NCI-H2227 (cell line): ENCODE measurements at regions not wholly inside any gene's neighbourhood (a gene's known extent, or its start where the extent isn't known, plus 50 kb on each side); places are given as distances from the start of the nearest gene placed in this dataset.
A peak's percentile ranks its signal among the peaks of the same experiment; 100 is the strongest.

Source experiments
- DNase-seq: peaks from one replicate; lab custom pipeline; 2025; ENCODE audit not compliant: unreplicated experiment; lab: John Stamatoyannopoulos, UW

DNA sequence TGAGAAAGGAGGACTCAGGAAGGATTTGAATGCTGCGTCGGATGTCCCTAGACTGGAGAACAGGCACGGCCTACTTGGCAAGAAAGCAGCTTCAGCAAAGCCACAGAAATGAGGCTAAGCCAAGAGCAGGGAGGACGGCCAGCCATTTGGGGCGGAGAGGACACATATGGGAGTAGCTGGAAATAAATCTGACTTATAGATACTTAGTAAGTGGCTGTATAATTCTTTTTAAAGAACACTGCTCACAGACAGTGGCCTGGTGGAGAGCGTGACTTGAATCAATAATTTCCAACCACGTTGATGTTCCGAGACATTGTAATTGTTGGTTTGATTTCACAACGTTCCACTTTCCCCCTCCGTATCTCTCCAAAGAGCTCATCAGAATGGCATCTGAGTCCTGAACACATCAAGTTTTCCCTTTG is 67.7 kb upstream of the JCAD start:
- DNase-seq: no peak

GRCh38 chr10:30125496-30125895 is 66.1 kb upstream of the JCAD start:
- DNase-seq: no peak

DNA sequence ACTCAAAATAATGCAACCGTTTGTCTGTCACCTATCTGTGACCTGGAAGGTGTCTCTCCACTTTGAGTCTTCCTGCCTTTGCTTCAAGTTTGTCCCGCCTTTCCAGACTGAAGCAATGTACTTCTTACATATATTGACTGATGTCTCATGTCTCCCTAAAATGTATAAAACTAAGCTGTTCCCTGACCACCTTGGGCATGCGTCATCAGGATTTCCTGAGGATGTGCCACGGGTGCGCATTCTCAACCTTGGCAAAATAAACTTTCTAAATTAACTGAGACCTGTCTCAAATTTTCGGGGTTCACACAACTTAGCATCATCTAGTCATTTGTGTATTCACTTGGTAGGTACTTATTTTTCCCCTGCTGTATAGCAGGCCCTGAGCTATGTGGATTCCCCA is 65.3 kb upstream of the JCAD start:
- no peak for DNase-seq

GRCh38 chr10:30121401-30121800 is 62.0 kb upstream of the JCAD start:
- DNase-seq: no peak

GRCh38 chr10:30118590-30118989 is 59.2 kb upstream of the JCAD start:
- DNase-seq: no peak

DNA sequence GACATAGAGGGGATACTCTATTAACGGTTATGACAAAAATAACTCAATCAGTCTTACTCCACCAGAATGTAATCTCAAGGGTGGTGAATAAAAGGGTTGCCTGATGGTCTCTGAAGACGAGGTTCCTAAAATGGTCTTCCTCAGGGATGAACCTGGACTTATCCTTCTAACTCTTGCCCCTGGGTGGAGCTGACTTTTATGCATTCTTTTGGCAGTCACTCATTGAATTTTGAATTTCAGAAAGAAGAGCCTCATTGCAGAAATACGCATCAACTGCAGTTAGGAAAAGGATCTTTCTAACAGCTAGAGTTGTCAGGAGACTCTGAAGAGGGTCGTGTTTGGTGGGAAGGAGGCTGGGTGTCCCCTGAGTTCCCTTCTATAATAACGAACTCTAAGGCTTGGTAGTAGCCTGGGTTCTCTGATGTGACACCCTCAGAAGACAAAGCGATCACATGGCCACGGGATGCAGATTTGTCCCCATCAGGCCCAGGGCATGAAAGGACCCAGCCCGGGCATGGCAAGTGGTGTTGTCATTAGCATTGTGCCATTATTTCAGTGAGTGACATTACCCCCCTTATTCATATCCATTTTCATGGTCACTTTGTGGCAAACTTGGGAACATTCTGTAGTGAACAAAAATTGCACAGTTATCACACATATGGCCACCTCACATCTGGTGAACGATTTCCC is 58.6 kb upstream of the JCAD start:
- DNase-seq: no peak

GRCh38 chr10:30116041-30116491 is 56.7 kb upstream of the JCAD start:
- DNase-seq: no peak

DNA sequence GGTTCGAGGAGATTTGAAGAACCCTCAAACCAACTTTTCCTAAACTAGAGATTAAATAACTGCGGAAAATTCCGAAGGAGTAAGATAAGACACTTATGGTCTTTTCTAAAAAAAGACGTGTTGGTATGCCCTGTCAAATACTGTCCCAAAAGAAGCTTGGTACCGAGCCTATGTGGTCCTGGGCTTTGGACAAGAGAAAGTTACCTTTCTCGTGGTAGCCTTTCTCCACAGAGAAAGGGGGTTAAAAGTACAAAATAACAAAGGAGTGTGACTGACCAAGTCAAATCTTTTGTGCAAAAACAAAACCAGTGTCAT is 56.2 kb upstream of the JCAD start:
- no peak for DNase-seq

GRCh38 chr10:30114881-30115625 is 55.7 kb upstream of the JCAD start:
- DNase-seq: peak; percentile 58

DNA sequence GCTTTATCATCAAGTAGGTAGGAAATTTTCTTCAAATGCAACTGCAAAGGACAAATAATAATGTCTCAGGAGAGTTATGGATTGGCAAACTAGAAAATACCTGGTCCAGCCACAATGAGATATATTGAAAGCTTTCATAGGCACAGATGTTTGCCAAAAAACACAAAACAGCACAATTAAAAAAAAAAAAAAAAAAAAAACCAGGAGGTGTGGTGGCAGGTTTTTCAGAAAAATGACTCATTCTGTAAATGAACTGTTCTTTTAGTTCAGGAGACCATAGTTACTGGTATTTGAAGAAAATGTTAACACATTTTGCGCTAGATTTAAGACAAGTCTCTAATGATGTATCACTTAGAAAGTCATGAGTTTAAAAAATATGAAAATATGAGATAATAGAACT is 55.0 kb upstream of the JCAD start:
- no peak for DNase-seq

GRCh38 chr10:30111340-30112022 is 52.1 kb upstream of the JCAD start:
- DNase-seq: no peak
